ENCODE measurements at regions not wholly inside any gene's neighbourhood (a gene's known extent, or its start where the extent isn't known, plus 50 kb on each side); places are given as distances from the start of the nearest gene placed in this dataset.

- in situ Hi-C loops (cut with HindIII; ENCODE audit: low pct_unique_long_range_greater_than_20kb, low sequenced_read_pairs) = no loop called here
- no peak for DNase-seq (ENCODE audit: low read depth in 1 of 2, low spot score in 1 of 2)
- no peak for TF ChIP-seq JUND (IDR thresholded peaks at IDR 0.05; ENCODE audit: low read depth)
Measured at GRCh38 chr2:160649698-160650097, 156.1 kb upstream of the RBMS1 start.

GRCh38 chr2:160650196-160651118, 156.8 kb upstream of the RBMS1 start:
- in situ Hi-C loops (cut with HindIII; ENCODE audit: low pct_unique_long_range_greater_than_20kb, low sequenced_read_pairs) = no loop called here
- no peak for DNase-seq (ENCODE audit: low read depth in 1 of 2, low spot score in 1 of 2)
- no peak for TF ChIP-seq JUND (IDR thresholded peaks at IDR 0.05; ENCODE audit: low read depth)

GRCh38 chr2:160651416-160652200, 158.0 kb upstream of the RBMS1 start:
- TF ChIP-seq JUND (IDR thresholded peaks at IDR 0.05; ENCODE audit: low read depth) = no peak
- in situ Hi-C loops (cut with HindIII; ENCODE audit: low pct_unique_long_range_greater_than_20kb, low sequenced_read_pairs) = no loop called here
- no peak for DNase-seq (ENCODE audit: low read depth in 1 of 2, low spot score in 1 of 2)

GRCh38 chr2:160652236-160652635, 158.6 kb upstream of the RBMS1 start:
- in situ Hi-C loops (cut with HindIII; ENCODE audit: low pct_unique_long_range_greater_than_20kb, low sequenced_read_pairs) = no loop called here
- DNase-seq (ENCODE audit: low read depth in 1 of 2, low spot score in 1 of 2) = no peak
- no peak for TF ChIP-seq JUND (IDR thresholded peaks at IDR 0.05; ENCODE audit: low read depth)

- no peak for DNase-seq (ENCODE audit: low read depth in 1 of 2, low spot score in 1 of 2)
Measured at GRCh38 chr2:160657196-160657595, 163.6 kb upstream of the RBMS1 start.

GRCh38 chr2:160658851-160659250, 165.2 kb upstream of the RBMS1 start:
- in situ Hi-C loops (cut with HindIII; ENCODE audit: low pct_unique_long_range_greater_than_20kb, low sequenced_read_pairs) = no loop called here
- TF ChIP-seq JUND (IDR thresholded peaks at IDR 0.05; ENCODE audit: low read depth) = no peak
- DNase-seq (ENCODE audit: low read depth in 1 of 2, low spot score in 1 of 2) = no peak

More at GRCh38 chr2:160657196-160657595, 163.6 kb upstream of the RBMS1 start:
- no peak for TF ChIP-seq JUND (IDR thresholded peaks at IDR 0.05; ENCODE audit: low read depth)
- in situ Hi-C loops (cut with HindIII; ENCODE audit: low pct_unique_long_range_greater_than_20kb, low sequenced_read_pairs) = no loop called here

GRCh38 chr2:160660741-160661140, 167.1 kb upstream of the RBMS1 start:
- TF ChIP-seq JUND (IDR thresholded peaks at IDR 0.05; ENCODE audit: low read depth) = no peak
- DNase-seq (ENCODE audit: low read depth in 1 of 2, low spot score in 1 of 2) = no peak
- in situ Hi-C loops (cut with HindIII; ENCODE audit: low pct_unique_long_range_greater_than_20kb, low sequenced_read_pairs) = no loop called here

- TF ChIP-seq JUND (IDR thresholded peaks at IDR 0.05; ENCODE audit: low read depth) = no peak
- no peak for DNase-seq (ENCODE audit: low read depth in 1 of 2, low spot score in 1 of 2)
- in situ Hi-C loops (cut with HindIII; ENCODE audit: low pct_unique_long_range_greater_than_20kb, low sequenced_read_pairs) = no loop called here
Measured at GRCh38 chr2:160664603-160665140, 171.1 kb upstream of the RBMS1 start.

- TF ChIP-seq JUND (IDR thresholded peaks at IDR 0.05; ENCODE audit: low read depth) = no peak
- in situ Hi-C loops (cut with HindIII; ENCODE audit: low pct_unique_long_range_greater_than_20kb, low sequenced_read_pairs) = no loop called here
- no peak for DNase-seq (ENCODE audit: low read depth in 1 of 2, low spot score in 1 of 2)
Measured at GRCh38 chr2:160666154-160667060, 172.8 kb upstream of the RBMS1 start.

- TF ChIP-seq JUND (IDR thresholded peaks at IDR 0.05; ENCODE audit: low read depth) = no peak
- no peak for DNase-seq (ENCODE audit: low read depth in 1 of 2, low spot score in 1 of 2)
- in situ Hi-C loops (cut with HindIII; ENCODE audit: low pct_unique_long_range_greater_than_20kb, low sequenced_read_pairs) = no loop called here
Measured at GRCh38 chr2:160667811-160668210, 174.2 kb upstream of the RBMS1 start.

GRCh38 chr2:160670618-160671017, 177.0 kb upstream of the RBMS1 start:
- no peak for TF ChIP-seq JUND (IDR thresholded peaks at IDR 0.05; ENCODE audit: low read depth)
- in situ Hi-C loops (cut with HindIII; ENCODE audit: low pct_unique_long_range_greater_than_20kb, low sequenced_read_pairs) = no loop called here
- DNase-seq (ENCODE audit: low read depth in 1 of 2, low spot score in 1 of 2) = no peak

- no peak for TF ChIP-seq JUND (IDR thresholded peaks at IDR 0.05; ENCODE audit: low read depth)
- no peak for DNase-seq (ENCODE audit: low read depth in 1 of 2, low spot score in 1 of 2)
- in situ Hi-C loops (cut with HindIII; ENCODE audit: low pct_unique_long_range_greater_than_20kb, low sequenced_read_pairs) = no loop called here
Measured at GRCh38 chr2:160672211-160672610, 178.6 kb upstream of the RBMS1 start.

All from T47D (cell line).